GM23338 (cell line): ENCODE measurements at regions not wholly inside any gene's neighbourhood (a gene's known extent, or its start where the extent isn't known, plus 50 kb on each side); places are given as distances from the start of the nearest gene placed in this dataset.

Experiments used
- ATAC-seq: fragments of 200-7000 bp; cut with Tn5 transposase; 3 replicates; pipeline ENCODE4 v1.9.1; 2020
- DNase-seq: peaks from one replicate; pipeline ENCODE4 v3.0.0-alpha.2; 2015; ENCODE audit warnings: low spot score
- H2AFZ ChIP-seq: fragments of 200-600 bp; sonication (generic); 2 replicates; pipeline ENCODE4 v1.8.0; 2016; ENCODE audit warnings: antibody characterized with exemption, mild to moderate bottlenecking, moderate library complexity
- H3F3A ChIP-seq: fragments of 200-600 bp; sonication (generic); replicated peaks from 2 replicates; pipeline ENCODE4 v1.8.0; 2017; ENCODE audit warnings: antibody characterized with exemption, mixed run types, low read depth
- H3K27ac ChIP-seq: fragments of 200-600 bp; sonication (generic); 2 replicates; pipeline ENCODE4 v1.6.1; 2016; ENCODE audit warnings: low read depth
- H3K27me3 ChIP-seq: fragments of 200-600 bp; sonication (generic); 2 replicates; pipeline ENCODE4 v1.8.0; 2016; ENCODE audit warnings: mild to moderate bottlenecking, mixed run types, moderate library complexity; ENCODE audit not compliant: insufficient read depth
- H3K36me3 ChIP-seq: fragments of 200-600 bp; sonication (generic); 2 replicates; pipeline ENCODE4 v1.8.0; 2016; ENCODE audit warnings: mild to moderate bottlenecking; ENCODE audit not compliant: insufficient read depth
- H3K4me1 ChIP-seq: fragments of 200-600 bp; sonication (generic); 2 replicates; pipeline ENCODE4 v1.8.0; 2016; ENCODE audit warnings: mild to moderate bottlenecking, moderate library complexity; ENCODE audit not compliant: insufficient read depth
- H3K4me2 ChIP-seq: fragments of 200-600 bp; sonication (generic); 2 replicates; pipeline ENCODE4 v1.7.1; 2017; ENCODE audit warnings: mixed run types
- H3K4me3 ChIP-seq: fragments of 200-600 bp; sonication (generic); 2 replicates; pipeline ENCODE4 v1.6.1; 2016; ENCODE audit warnings: mixed run types
- H3K79me2 ChIP-seq: fragments of 200-600 bp; sonication (generic); replicated peaks from 2 replicates; pipeline ENCODE4 v1.8.0; 2017; ENCODE audit warnings: mild to moderate bottlenecking; ENCODE audit not compliant: insufficient read depth
- H3K9me2 ChIP-seq: fragments of 200-600 bp; sonication (generic); 2 replicates; pipeline ENCODE4 v1.8.0; 2017; ENCODE audit not compliant: insufficient read depth
- H4K20me1 ChIP-seq: fragments of 200-600 bp; sonication (generic); replicated peaks from 2 replicates; pipeline ENCODE4 v1.8.0; 2017; ENCODE audit warnings: mild to moderate bottlenecking; ENCODE audit not compliant: insufficient read depth
- H3K27ac Mint-ChIP-seq: 2 replicates; pipeline ENCODE4 v1.8.0; 2020; ENCODE audit warnings: inconsistent platforms, mild to moderate bottlenecking, moderate library complexity, mixed read lengths
- H3K27me3 Mint-ChIP-seq: 3 replicates; pipeline ENCODE4 v1.8.0; 2022; ENCODE audit warnings: low read depth, mild to moderate bottlenecking, moderate library complexity, mixed read lengths, inconsistent platforms; ENCODE audit not compliant: insufficient read depth, poor library complexity
- H3K36me3 Mint-ChIP-seq: 3 replicates; pipeline ENCODE4 v1.8.0; 2021; ENCODE audit warnings: low read depth, mild to moderate bottlenecking, inconsistent platforms, moderate library complexity, mixed read lengths
- H3K4me1 Mint-ChIP-seq: 3 replicates; pipeline ENCODE4 v1.8.0; 2020; ENCODE audit warnings: mild to moderate bottlenecking, inconsistent platforms, mixed read lengths
- H3K4me3 Mint-ChIP-seq: 3 replicates; pipeline ENCODE4 v1.8.0; 2021; ENCODE audit warnings: moderate library complexity, mild to moderate bottlenecking, inconsistent platforms, mixed read lengths
- H3K9me3 Mint-ChIP-seq: 3 replicates; pipeline ENCODE4 v1.8.0; 2020; ENCODE audit warnings: moderate library complexity, mild to moderate bottlenecking, inconsistent platforms, mixed read lengths
- CREB1 ChIP-seq: fragments of 250-450 bp; sonication (Bioruptor Pico); IDR thresholded peaks from 2 replicates; pipeline ENCODE4 v1.5.0; 2020; ENCODE audit warnings: low read depth, mild to moderate bottlenecking, moderate library complexity
- CTCF ChIP-seq, 2 experiments: fragments of 200-600 bp in 1 of 2; sonication (generic) in 1 of 2; conservative IDR thresholded peaks; 2 replicates each; pipeline versions ENCODE4 v1.5.1 to v1.6.1; 2016 to 2017; ENCODE audit warnings: antibody characterized with exemption in 2 of 2, low read depth in 2 of 2, mild to moderate bottlenecking in 2 of 2, moderate library complexity in 1 of 2
- ETS1 ChIP-seq: IDR thresholded peaks from 2 replicates; pipeline ENCODE4 v1.6.1; 2016; ENCODE audit warnings: antibody characterized with exemption
- EZH2 ChIP-seq: fragments of 200-600 bp; sonication (generic); IDR thresholded peaks from one replicate; pipeline ENCODE4 v1.8.0; 2017; ENCODE audit warnings: antibody characterized with exemption, mild to moderate bottlenecking, low read depth; ENCODE audit not compliant: unreplicated experiment
- EZH2phosphoT487 ChIP-seq: fragments of 200-600 bp; sonication (generic); IDR thresholded peaks from one replicate; pipeline ENCODE4 v1.8.1; 2018; ENCODE audit warnings: antibody characterized with exemption; ENCODE audit not compliant: unreplicated experiment
- REST ChIP-seq: IDR thresholded peaks from one replicate; pipeline ENCODE4 v1.6.1; 2018; ENCODE audit warnings: antibody characterized with exemption; ENCODE audit not compliant: unreplicated experiment
- ZNF114 ChIP-seq: fragments of 250-450 bp; sonication (Bioruptor Pico); IDR thresholded peaks from 2 replicates; pipeline ENCODE4 v1.5.0; 2020; ENCODE audit warnings: mild to moderate bottlenecking, moderate library complexity

- no peak for TF ChIP-seq CTCF (conservative IDR thresholded peaks at IDR 0.05; ENCODE audit: low read depth in 2 of 2)
- TF ChIP-seq EZH2: no peak
- TF ChIP-seq CREB1 (CRISPR knock-in tag): no peak
- TF ChIP-seq ETS1: no peak
- no peak for TF ChIP-seq ZNF114 (CRISPR knock-in tag)
- TF ChIP-seq EZH2phosphoT487: no peak
- TF ChIP-seq REST: no peak
Measured at GRCh38 chr2:129720761-129721160, 258.7 kb upstream of the RAB6C start (continued).

- H3K9me3 Mint-ChIP-seq: no peaks in the 10 kb centered on the region
Measured at GRCh38 chr2:129721236-129721635, 258.2 kb upstream of the RAB6C start.

More at GRCh38 chr2:129721236-129721635, 258.2 kb upstream of the RAB6C start:
- TF ChIP-seq ZNF114 (CRISPR knock-in tag) (no peak), EZH2 (no peak)
- Mint-ChIP-seq H3K4me1 (peaks cover 32% of the 10 kb centered on the region), H3K4me3 (no peak overlapping the region), H3K27me3 (peaks cover 7% of the 10 kb centered on the region), H3K27ac (no peak overlapping the region), H3K36me3 (no peaks in the 10 kb centered on the region)
- H3K27ac ChIP-seq: no peak overlapping the region
- H3K4me3 ChIP-seq: no peak overlapping the region
- DNase-seq (no peak), ATAC-seq (no peak)
- no peaks in the 10 kb centered on the region for H3K79me2 ChIP-seq
- H3K4me1 ChIP-seq: 0 out of 2 replicates have a peak, but pooled peaks cover 6% of the 10 kb centered on the region
- no peak overlapping the region for H3K4me2 ChIP-seq
- no peaks in the 10 kb centered on the region for H3K36me3 ChIP-seq
- no peaks in the 10 kb centered on the region for H3F3A ChIP-seq
- H3K9me2 ChIP-seq: no peaks in the 10 kb centered on the region
- H3K27me3 ChIP-seq: no peaks in the 10 kb centered on the region
- no peak overlapping the region for H2AFZ ChIP-seq
- H4K20me1 ChIP-seq: no peaks in the 10 kb centered on the region
